WTC11 (cell line): ENCODE measurements at regions not wholly inside any gene's neighbourhood (a gene's known extent, or its start where the extent isn't known, plus 50 kb on each side); places are given as distances from the start of the nearest gene placed in this dataset.

ENCODE experiments used
- CREM ChIP-seq: sonication (generic); formaldehyde crosslinking; IDR thresholded peaks from 2 replicates; pipeline ENCODE4 v1.8.1; 2022; ENCODE audit warnings: mild to moderate bottlenecking, missing genetic modification reagents, moderate library complexity
- ELF4 ChIP-seq: sonication (generic); formaldehyde crosslinking; IDR thresholded peaks from 2 replicates; pipeline ENCODE4 v1.8.1; 2022; ENCODE audit warnings: low read depth, mild to moderate bottlenecking, moderate library complexity, missing genetic modification reagents
- FOXP1 ChIP-seq: sonication (generic); formaldehyde crosslinking; IDR thresholded peaks from 2 replicates; pipeline ENCODE4 v1.8.0; 2022; ENCODE audit warnings: missing genetic modification reagents, mild to moderate bottlenecking, moderate library complexity, borderline replicate concordance
- MYBL2 ChIP-seq: sonication (generic); formaldehyde crosslinking; IDR thresholded peaks from 2 replicates; pipeline ENCODE4 v1.8.1; 2023; ENCODE audit warnings: mild to moderate bottlenecking, moderate library complexity, missing genetic modification reagents
- NR3C1 ChIP-seq: sonication (generic); formaldehyde crosslinking; conservative IDR thresholded peaks from 2 replicates; pipeline ENCODE4 v1.8.1; 2023; ENCODE audit warnings: low read depth, mild to moderate bottlenecking, missing genetic modification reagents
- RELA ChIP-seq: sonication (generic); formaldehyde crosslinking; IDR thresholded peaks from 2 replicates; pipeline ENCODE4 v1.8.1; 2022; ENCODE audit warnings: missing genetic modification reagents, mild to moderate bottlenecking, borderline replicate concordance
- ZNF138 ChIP-seq: sonication (generic); formaldehyde crosslinking; conservative IDR thresholded peaks from 2 replicates; pipeline ENCODE4 v1.8.1; 2022; ENCODE audit warnings: mild to moderate bottlenecking, moderate library complexity, missing genetic modification reagents
- TF ChIP-seq, protein P1 (sequence below): fragments of 200-600 bp; IDR thresholded peaks from 2 replicates; pipeline ENCODE4 v1.8.0; 2022; ENCODE audit warnings: antibody characterized with exemption
- TF ChIP-seq, protein P2 (sequence below): sonication (generic); formaldehyde crosslinking; IDR thresholded peaks from 2 replicates; pipeline ENCODE4 v1.8.0; 2022; ENCODE audit warnings: missing genetic modification reagents
- TF ChIP-seq, protein P3 (sequence below): sonication (generic); formaldehyde crosslinking; IDR thresholded peaks from 2 replicates; pipeline ENCODE4 v1.8.1; 2023; ENCODE audit warnings: mild to moderate bottlenecking, moderate library complexity, missing genetic modification reagents
- TF ChIP-seq, protein P4 (sequence below): sonication (generic); formaldehyde crosslinking; IDR thresholded peaks from 2 replicates; pipeline ENCODE4 v1.8.0; 2022; ENCODE audit warnings: mild to moderate bottlenecking, missing genetic modification reagents

DNA sequence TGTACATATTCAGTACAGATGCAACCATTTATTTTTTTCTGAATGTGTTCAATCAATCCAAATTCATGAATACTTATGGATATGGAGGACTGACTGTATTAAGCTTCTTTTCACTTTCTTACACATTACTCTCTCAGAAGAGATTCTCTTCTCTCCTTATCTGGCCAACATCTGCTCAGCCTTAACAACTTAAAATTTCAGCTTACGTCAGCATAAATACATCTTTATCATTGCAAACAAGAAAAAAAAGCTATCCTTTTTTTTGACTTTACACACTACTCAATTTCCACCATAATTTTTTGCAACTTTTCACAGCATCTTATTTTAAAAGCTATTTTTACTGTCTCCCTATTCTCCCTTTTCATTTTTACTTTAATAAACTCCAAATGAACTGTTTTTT is 80.9 kb upstream of the POT1 start:
- TF ChIP-seq CREM (CRISPR knock-in tag) (no peak), NR3C1 (CRISPR knock-in tag) (no peak), FOXP1 (CRISPR knock-in tag) (no peak), ELF4 (CRISPR knock-in tag) (no peak), RELA (CRISPR knock-in tag) (no peak), ZNF138 (CRISPR knock-in tag) (no peak), MYBL2 (CRISPR knock-in tag) (no peak)
- TF ChIP-seq, protein P1, sequence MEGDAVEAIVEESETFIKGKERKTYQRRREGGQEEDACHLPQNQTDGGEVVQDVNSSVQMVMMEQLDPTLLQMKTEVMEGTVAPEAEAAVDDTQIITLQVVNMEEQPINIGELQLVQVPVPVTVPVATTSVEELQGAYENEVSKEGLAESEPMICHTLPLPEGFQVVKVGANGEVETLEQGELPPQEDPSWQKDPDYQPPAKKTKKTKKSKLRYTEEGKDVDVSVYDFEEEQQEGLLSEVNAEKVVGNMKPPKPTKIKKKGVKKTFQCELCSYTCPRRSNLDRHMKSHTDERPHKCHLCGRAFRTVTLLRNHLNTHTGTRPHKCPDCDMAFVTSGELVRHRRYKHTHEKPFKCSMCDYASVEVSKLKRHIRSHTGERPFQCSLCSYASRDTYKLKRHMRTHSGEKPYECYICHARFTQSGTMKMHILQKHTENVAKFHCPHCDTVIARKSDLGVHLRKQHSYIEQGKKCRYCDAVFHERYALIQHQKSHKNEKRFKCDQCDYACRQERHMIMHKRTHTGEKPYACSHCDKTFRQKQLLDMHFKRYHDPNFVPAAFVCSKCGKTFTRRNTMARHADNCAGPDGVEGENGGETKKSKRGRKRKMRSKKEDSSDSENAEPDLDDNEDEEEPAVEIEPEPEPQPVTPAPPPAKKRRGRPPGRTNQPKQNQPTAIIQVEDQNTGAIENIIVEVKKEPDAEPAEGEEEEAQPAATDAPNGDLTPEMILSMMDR = no peak
- TF ChIP-seq, protein P2, sequence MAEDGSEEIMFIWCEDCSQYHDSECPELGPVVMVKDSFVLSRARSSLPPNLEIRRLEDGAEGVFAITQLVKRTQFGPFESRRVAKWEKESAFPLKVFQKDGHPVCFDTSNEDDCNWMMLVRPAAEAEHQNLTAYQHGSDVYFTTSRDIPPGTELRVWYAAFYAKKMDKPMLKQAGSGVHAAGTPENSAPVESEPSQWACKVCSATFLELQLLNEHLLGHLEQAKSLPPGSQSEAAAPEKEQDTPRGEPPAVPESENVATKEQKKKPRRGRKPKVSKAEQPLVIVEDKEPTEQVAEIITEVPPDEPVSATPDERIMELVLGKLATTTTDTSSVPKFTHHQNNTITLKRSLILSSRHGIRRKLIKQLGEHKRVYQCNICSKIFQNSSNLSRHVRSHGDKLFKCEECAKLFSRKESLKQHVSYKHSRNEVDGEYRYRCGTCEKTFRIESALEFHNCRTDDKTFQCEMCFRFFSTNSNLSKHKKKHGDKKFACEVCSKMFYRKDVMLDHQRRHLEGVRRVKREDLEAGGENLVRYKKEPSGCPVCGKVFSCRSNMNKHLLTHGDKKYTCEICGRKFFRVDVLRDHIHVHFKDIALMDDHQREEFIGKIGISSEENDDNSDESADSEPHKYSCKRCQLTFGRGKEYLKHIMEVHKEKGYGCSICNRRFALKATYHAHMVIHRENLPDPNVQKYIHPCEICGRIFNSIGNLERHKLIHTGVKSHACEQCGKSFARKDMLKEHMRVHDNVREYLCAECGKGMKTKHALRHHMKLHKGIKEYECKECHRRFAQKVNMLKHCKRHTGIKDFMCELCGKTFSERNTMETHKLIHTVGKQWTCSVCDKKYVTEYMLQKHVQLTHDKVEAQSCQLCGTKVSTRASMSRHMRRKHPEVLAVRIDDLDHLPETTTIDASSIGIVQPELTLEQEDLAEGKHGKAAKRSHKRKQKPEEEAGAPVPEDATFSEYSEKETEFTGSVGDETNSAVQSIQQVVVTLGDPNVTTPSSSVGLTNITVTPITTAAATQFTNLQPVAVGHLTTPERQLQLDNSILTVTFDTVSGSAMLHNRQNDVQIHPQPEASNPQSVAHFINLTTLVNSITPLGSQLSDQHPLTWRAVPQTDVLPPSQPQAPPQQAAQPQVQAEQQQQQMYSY (CRISPR knock-in tag) = no peak
- TF ChIP-seq, protein P3, sequence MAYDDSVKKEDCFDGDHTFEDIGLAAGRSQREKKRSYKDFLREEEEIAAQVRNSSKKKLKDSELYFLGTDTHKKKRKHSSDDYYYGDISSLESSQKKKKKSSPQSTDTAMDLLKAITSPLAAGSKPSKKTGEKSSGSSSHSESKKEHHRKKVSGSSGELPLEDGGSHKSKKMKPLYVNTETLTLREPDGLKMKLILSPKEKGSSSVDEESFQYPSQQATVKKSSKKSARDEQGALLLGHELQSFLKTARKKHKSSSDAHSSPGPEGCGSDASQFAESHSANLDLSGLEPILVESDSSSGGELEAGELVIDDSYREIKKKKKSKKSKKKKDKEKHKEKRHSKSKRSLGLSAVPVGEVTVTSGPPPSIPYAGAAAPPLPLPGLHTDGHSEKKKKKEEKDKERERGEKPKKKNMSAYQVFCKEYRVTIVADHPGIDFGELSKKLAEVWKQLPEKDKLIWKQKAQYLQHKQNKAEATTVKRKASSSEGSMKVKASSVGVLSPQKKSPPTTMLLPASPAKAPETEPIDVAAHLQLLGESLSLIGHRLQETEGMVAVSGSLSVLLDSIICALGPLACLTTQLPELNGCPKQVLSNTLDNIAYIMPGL = no peak
- TF ChIP-seq, protein P4, sequence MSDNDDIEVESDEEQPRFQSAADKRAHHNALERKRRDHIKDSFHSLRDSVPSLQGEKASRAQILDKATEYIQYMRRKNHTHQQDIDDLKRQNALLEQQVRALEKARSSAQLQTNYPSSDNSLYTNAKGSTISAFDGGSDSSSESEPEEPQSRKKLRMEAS = no peak
